GM18951 (cell line): ENCODE measurements at regions not wholly inside any gene's neighbourhood (a gene's known extent, or its start where the extent isn't known, plus 50 kb on each side); places are given as distances from the start of the nearest gene placed in this dataset.
"Not testable (repeated sequence)": the region's sequence is repeated elsewhere in the genome, so short reads cannot be mapped to it uniquely, and the experiment has no call there.

ENCODE experiments used
- POLR2A ChIP-seq: IDR thresholded peaks from 4 replicates; pipeline ENCODE4 v1.6.1; 2011; ENCODE audit warnings: mild to moderate bottlenecking; ENCODE audit not compliant: insufficient read length, insufficient read depth; ENCODE audit errors: extremely low read depth
- in situ Hi-C: fragments of 300-500 bp; cut with MboI; formaldehyde crosslinking; loops from one replicate; pipeline ENCODE4 v1.12.0; 2022; ENCODE audit warnings: low sequenced_read_pairs, mixed read lengths, inconsistent platforms; ENCODE audit not compliant: unreplicated experiment

DNA sequence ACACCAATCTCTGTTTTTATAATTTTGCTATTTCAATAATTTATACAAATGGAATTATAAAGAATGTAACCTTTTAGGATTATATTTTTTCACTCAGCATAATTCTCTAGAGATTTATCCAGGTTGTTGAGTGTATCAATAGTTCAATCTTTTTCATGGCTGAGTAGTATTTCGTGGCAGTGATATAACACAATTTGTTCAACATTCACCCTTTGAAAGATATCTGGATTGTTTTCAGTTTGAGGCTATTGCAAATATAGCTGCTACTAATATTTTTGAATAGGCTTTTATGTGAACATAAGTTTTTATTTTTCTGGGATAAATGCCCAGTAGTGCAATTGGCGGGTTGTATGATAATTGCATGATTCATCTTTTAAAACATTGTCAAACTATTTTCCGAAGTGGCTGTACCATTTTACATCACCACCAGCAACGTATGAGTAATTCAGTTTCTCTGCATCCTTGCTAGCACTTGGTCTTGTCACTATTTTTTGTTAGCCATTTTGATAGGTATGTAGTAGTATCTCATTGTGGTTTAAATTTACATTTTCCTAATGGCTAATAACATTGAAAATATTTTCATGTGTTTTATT is 55.6 kb upstream of the ABCD3 start:
- no peak for TF ChIP-seq POLR2A

DNA sequence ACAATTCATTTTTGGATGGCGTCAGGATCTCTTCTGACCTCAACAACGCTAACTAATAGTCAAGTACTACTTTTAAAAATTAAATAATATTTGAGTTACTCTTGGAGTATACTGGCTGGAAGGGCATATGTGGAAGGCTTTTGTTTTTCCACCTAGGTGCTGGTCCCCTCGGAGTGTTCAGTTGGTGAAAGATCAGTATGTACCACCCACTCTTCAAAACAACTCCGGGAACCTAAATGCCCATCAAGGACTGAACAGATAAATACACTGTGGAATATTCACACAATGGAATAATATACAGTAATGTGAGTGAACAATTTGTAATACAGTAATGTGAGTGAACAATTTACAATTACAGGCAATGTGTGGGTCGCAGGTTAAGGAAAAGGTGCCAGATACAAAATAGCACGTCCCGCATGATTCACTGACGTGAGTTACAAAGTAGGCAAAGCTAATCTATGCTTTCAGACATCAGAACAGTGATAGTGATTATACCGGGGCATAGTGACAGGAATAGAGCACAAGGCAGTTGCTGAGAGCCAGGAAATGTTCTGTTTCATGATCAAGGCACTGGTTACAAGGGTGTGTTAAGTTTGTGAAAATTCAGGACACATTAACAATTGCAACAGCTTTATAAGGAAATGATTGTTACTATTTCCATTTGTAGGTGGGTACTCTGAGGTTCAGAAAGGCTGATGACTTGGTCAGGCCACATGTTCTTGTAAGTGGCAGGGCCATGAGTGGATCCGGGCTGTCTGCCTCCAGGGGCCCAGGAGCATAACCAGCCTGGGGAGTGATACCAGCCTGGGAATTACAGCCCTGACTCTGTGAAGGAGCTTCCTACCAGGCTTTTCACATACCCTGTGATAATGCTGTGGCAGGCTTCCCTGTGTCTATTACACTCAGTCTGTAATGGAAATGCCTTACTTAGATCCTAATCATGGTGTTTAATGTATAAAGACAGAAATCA is 59.3 kb upstream of the ABCD3 start:
- in situ Hi-C loops, result no loop called here
- no peak for TF ChIP-seq POLR2A

More for the DNA sequence above, 55.6 kb upstream of the ABCD3 start:
- in situ Hi-C loops, result no loop called here

DNA sequence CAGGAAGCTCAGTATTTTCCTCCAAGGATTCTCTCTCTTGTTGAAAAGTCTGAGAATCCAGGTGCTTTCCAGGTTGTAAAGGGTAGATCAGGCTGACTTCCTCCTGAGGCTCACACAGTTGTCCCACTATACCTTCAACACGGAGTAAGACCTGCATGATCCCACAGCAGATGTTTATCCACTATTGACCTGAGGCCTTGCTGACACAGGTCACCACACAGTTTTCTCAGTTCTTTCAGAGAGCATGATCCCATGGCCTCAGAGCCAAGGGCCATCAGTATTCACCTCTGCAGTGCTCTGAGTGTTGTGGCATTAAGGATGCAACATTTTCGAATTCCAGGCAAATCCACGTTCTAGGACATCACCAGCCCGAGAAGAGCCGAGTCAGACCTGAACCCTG is 60.5 kb upstream of the ABCD3 start:
- TF ChIP-seq POLR2A, result no peak
- in situ Hi-C loops, result no loop called here

DNA sequence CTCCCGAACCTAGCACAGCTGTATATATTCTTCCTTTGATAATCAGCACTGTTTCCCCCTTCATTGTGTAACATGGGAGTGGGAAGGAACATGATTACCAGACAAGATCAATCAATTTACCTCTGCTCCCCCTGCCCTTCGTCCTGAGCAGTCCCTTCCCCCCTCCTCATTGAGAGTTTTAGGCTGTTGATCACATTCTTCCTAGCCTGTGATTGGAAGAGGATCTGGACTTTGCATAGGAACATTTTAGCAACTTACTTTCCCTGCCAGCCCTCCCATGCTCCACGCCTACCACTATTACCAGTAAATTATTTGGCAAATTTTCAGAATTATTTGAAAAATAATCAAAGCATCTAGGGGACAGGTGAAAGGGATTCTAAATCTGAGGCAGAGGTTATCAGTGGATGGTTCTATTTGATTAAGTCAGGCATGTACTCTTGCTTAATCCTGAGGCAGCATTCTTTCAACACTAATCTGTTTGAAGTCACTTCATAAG is 62.7 kb upstream of the ABCD3 start:
- in situ Hi-C loops, result no loop called here
- TF ChIP-seq POLR2A, result no peak

DNA sequence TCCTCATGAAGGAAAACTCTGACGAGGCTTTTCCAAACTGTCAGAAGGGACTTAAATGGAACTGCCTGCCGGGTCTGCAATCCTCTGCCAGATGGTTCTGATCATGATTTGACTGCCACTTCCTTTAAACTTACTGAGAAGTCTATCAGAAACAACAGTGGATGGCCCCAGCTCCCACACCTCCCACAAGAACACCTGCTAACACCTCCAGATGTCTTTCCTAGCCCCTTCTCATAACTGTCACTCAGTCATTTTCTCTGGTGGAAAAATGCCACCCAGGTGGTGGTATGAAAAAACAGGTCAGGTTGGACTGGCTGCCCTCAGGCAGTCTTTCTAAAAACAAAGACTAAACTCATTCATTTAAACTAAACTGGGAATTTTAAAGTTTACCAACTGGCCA is 66.7 kb upstream of the ABCD3 start:
- in situ Hi-C loops, result no loop called here
- TF ChIP-seq POLR2A, result no peak

DNA sequence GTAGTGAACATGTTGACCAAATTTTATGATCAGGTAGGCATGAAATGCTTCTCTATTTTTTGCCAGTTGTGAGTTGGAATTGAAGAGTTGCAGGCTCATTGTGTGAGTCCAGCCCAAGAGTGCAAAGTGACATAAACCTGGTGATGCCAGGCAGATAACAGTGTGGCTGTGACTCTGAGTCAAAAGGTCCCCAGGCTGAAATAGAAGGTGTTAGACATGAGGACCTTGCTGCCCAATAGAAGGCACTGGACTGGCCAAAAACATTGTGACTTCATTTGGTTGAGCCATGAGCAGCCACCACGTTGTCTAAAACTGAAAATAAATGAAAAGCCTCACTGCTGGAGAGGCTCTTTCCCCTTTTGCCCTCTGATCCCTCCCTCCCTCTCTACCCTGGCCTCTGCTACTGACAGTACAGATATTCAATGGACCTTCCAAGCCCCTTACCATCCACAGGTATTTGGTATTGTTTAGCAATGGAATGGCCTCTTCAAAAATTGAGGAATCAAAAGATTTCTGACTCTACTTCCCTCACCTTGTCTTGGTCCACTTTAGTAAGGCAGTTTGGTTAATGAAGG is 67.8 kb upstream of the ABCD3 start:
- in situ Hi-C loops, result no loop called here
- no peak for TF ChIP-seq POLR2A

DNA sequence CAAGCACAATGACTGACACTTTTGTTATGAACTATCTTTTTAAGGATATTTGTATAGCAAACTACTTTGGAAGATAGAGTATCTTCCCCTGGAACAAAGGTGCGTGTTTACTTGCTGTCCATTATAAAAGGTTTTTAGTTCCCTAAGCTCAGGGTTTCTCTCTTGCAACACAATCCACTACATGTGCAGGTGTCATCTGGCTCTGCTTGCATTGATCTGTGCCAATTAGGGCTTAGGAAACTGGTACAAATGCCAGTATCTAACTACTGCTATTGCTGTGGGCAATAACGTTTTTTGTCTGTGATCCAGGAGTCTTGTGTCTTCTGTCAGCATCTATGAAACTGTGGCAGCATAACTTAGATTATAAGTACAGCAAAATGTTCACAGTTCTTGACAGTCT is 68.3 kb upstream of the ABCD3 start:
- no peak for TF ChIP-seq POLR2A
- in situ Hi-C loops, result no loop called here

DNA sequence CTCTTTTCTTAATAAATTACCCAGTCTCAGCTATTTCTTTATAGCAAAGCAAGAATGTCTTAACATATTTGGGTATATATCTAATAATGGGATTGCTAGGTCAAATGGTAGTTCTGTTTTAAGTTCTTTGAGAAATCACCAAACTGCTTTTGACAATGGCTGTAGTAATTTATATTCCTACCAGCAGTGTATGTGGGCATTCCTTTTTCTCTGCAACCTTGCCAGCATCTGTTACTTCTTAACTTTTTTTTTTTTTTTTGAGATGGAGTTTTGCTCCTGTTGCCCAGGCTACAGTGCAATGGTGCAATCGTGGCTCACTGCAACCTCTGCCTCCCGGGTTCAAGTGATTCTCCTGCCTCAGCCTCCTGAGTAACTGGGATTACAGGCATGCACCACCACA is 69.8 kb upstream of the ABCD3 start:
- in situ Hi-C loops, result not testable (repeated sequence)

DNA sequence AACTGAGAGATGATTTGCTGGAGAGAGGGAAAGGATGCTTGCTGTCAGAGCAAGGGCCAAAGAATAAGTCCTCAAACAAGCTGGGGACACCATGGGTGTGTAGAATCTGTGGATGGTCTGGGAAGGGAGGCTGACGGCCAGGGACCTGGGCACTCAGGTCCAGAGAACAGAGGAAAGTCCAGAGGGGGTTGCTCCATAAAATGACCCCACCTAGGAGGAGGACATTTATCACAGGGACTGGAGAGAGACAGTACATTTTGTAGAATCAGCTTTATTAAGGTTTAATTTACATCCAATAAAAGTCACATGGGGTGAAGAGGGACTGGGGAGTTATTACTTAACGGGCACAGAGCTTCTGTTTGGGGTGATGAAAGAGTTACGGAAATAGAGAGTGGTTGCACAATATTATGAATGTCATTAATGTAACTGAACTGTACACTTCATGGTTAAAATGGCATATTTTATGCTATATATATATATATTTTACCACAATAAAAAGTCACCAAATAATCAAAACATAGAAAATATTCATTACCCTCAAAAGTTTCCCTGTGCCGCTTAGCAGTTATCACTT is 73.0 kb upstream of the ABCD3 start:
- TF ChIP-seq POLR2A, result no peak
- in situ Hi-C loops, result no loop called here

DNA sequence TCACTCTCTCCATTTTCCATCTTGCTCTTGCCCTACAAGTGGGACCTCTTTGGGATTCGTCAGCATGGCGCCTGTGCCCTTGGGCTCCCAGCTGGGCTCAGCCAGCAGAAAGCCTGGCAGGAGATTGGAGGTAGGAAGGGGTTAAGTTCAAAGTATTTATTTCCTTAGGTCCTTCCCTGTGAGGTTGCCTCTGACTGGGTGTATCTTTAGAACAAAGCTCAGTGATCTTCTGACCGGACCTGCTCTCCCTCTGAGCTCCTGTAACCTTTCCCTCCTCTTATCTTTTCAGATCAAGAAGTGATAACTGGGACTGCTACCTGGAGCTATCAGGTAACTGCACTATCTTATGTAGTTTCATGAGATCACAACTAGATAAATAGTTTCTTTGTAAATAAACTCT is 75.8 kb upstream of the ABCD3 start:
- no peak for TF ChIP-seq POLR2A
- in situ Hi-C loops, result no loop called here

DNA sequence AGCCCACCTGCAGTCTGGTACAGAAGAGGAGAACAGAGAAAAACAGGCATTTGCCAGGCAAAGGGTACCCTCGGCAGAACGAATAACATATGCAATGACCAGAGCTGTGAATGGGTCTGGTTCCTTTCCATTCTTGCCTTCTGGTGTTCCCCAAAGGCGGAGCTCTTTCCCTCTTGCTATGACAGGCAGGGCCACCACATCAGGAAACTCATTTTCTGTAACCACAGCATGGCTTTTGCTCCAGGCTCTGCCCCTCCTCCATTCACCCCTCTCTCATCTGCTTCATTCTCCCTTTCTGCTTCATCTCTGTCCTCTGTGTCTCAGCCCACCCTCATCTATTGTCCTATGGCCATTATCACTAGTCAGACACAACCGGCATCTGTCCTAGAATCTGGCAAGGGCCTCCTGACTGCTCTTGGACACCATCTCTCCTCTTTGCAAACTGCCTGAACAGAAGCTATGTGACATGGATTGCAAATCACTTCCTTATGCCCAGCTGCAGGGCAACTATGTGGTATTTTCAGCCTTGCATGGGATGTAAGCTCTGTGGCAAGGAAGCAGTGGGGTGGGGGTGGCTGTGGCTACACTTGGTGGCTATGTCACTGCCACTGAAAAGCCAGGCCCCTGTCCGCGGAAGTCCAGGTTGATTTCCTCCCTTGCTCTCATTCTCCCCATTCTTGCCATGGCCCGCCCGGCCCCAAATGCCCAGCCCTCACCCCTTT is 78.8 kb upstream of the ABCD3 start:
- TF ChIP-seq POLR2A, result no peak
- in situ Hi-C loops, result loop anchor here (5.0 kb wide), 1 partner anchor 272 kb away; no protein-coding TSS in a partner anchor

DNA sequence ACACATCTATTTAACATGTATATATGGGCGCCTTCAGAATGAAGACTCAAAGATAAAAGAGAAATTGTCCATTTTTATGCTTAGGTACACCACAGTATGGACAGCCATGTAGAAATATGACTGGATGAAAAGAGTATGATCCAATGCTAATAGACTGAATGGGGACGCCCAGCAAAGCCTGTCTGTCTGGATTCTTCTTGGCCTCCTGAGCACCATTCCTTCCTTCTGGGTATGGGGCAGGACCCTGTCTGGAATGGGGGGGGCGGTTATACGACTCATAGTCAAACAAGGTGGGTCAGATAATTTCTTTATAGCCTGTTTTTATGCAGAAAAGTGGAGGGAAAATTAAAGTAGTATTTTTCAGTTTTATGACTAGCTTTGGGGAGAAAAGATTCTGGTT is 81.2 kb upstream of the ABCD3 start:
- TF ChIP-seq POLR2A, result no peak
- in situ Hi-C loops, result loop anchor here (5.0 kb wide), 1 partner anchor 270 kb away; no protein-coding TSS in a partner anchor

DNA sequence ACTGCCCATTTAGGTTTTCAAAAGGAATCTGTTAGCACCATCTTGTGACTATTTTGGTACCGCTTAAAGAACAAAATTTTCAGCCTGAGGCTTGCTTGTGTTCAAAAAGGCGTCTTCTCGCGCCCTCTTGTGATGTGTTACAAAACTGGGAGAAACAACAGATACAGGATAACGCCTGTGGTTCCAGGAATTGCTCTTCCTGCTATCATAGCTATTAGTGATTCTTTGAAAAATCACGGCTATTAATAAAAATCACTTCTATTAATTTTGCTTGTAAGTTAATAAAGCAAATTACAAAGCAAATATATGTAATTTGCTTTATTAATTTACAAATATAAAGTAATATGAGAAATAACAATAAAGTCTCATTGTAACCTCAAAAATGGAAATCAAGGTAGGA is 82.2 kb upstream of the ABCD3 start:
- TF ChIP-seq POLR2A, result no peak
- in situ Hi-C loops, result loop anchor here (5.0 kb wide), 1 partner anchor 269 kb away; no protein-coding TSS in a partner anchor
